GM12878 (cell line): ENCODE measurements at regions not wholly inside any gene's neighbourhood (a gene's known extent, or its start where the extent isn't known, plus 50 kb on each side); places are given as distances from the start of the nearest gene placed in this dataset.

Experiments
- ATAC-seq: fragments of 200-7000 bp; cut with Tn5 transposase; 3 replicates; pipeline ENCODE4 v1.9.1; 2020; ENCODE audit warnings: mild to moderate bottlenecking, moderate library complexity
- BruUV-seq: library from RNA; stranded (reverse); fragments of 400-500 nt; replicated peaks from 2 replicates; lab custom pipeline; 2021; lab: Mats Ljungman, UMichigan
- CTCF ChIA-PET: fragments of 300-600 bp; sonication (Branson Sonifier 250); formaldehyde crosslinking; extraction: SDS; loops from one replicate; lab custom pipeline; 2021; ENCODE audit warnings: inconsistent platforms; lab: Yijun Ruan, JAX
- POLR2A ChIA-PET: fragments of 350-600 bp; formaldehyde crosslinking; extraction: SDS; loops from one replicate; lab custom pipeline; 2021; ENCODE audit warnings: inconsistent platforms; lab: Charles Lee
- RAD21 ChIA-PET: fragments of 300-600 bp; sonication (Branson Sonifier 250); formaldehyde crosslinking; loops from one replicate; lab custom pipeline; 2023; ENCODE audit warnings: antibody characterized with exemption; ENCODE audit not compliant: unreplicated experiment; lab: Charles Lee
- SMC1A ChIA-PET: fragments of 300-600 bp; sonication (Branson Sonifier 250); formaldehyde crosslinking; loops from one replicate; lab custom pipeline; 2023; ENCODE audit not compliant: unreplicated experiment, uncharacterized antibody; lab: Charles Lee
- DNase-seq: peaks from one replicate; pipeline ENCODE4 v3.0.0-alpha.2; 2011; ENCODE audit warnings: low read depth, low spot score
- FAIRE-seq: peaks from 3 replicates; lab custom pipeline; 2011; peaks lifted over from hg19 to GRCh38; lab: Jason Lieb, UNC
- H2AFZ ChIP-seq: 2 replicates; pipeline ENCODE4 v1.6.0; 2011; ENCODE audit warnings: low read depth, low read length, control low read depth; ENCODE audit not compliant: control insufficient read depth
- H3K27ac ChIP-seq: 2 replicates; pipeline ENCODE4 v1.5.1; 2011; ENCODE audit warnings: control low read depth; ENCODE audit not compliant: control insufficient read depth, insufficient read depth
- H3K27me3 ChIP-seq, 2 experiments: replicated peaks in 1 of 2; 2 replicates each; pipeline versions ENCODE4 v1.6.0 to v1.6.1; 2011; ENCODE audit warnings: low read length in 1 of 2; ENCODE audit not compliant: control insufficient read depth in 2 of 2, insufficient read depth in 2 of 2
- H3K36me3 ChIP-seq, 2 experiments: 2 replicates each; pipeline ENCODE4 v1.5.1; 2011; ENCODE audit warnings: low read length in 1 of 2; ENCODE audit not compliant: control insufficient read depth in 2 of 2, insufficient read depth in 2 of 2
- H3K4me1 ChIP-seq: 2 replicates; pipeline ENCODE4 v1.6.1; 2011; ENCODE audit warnings: mild to moderate bottlenecking, low read length, moderate library complexity, mixed read lengths; ENCODE audit not compliant: control insufficient read depth, insufficient read depth
- H3K4me2 ChIP-seq: 2 replicates; pipeline ENCODE4 v1.6.0; 2011; ENCODE audit warnings: control low read depth; ENCODE audit not compliant: control insufficient read depth, insufficient read depth
- H3K4me3 ChIP-seq: fragments of 200-600 bp; sonication (generic); 2 replicates; pipeline ENCODE4 v1.5.1; 2016
- H3K79me2 ChIP-seq: 2 replicates; pipeline ENCODE4 v1.6.0; 2011; ENCODE audit warnings: low read length; ENCODE audit not compliant: control insufficient read depth, insufficient read depth
- H3K9ac ChIP-seq: 2 replicates; pipeline ENCODE4 v1.8.0; 2011; ENCODE audit warnings: low read length, control low read depth, mixed read lengths; ENCODE audit not compliant: control insufficient read depth, insufficient read depth
- H3K9me3 ChIP-seq: replicated peaks from 3 replicates; pipeline ENCODE4 v1.5.1; 2011; ENCODE audit warnings: mild to moderate bottlenecking, low read length; ENCODE audit not compliant: control insufficient read depth, insufficient read depth
- H4K20me1 ChIP-seq: 2 replicates; pipeline ENCODE4 v1.6.0; 2011; ENCODE audit not compliant: control insufficient read depth, insufficient read depth
- ASH2L ChIP-seq: fragments of 300-600, 200-600 bp; sonication (generic); IDR thresholded peaks from 2 replicates; pipeline ENCODE4 v1.6.1; 2017; ENCODE audit warnings: low read depth, mild to moderate bottlenecking, borderline replicate concordance
- BMI1 ChIP-seq: fragments of 450-650 bp; IDR thresholded peaks from 2 replicates; pipeline ENCODE4 v1.6.1; 2016; ENCODE audit warnings: mild to moderate bottlenecking, moderate library complexity, borderline replicate concordance
- CHD4 ChIP-seq: fragments of 200-600 bp; sonication (generic); IDR thresholded peaks from 2 replicates; pipeline ENCODE4 v1.6.1; 2016; ENCODE audit warnings: mild to moderate bottlenecking
- EP300 ChIP-seq, 2 experiments: fragments of 150-350 bp in 1 of 2; IDR thresholded peaks; 2 replicates each; pipeline ENCODE4 v1.6.1; 2011 to 2012; ENCODE audit warnings: low read depth in 2 of 2, low read length in 2 of 2, borderline replicate concordance in 1 of 2, improper control_type of control experiment in 1 of 2, inconsistent platforms in 1 of 2; ENCODE audit not compliant: control insufficient read depth in 1 of 2
- LARP7 ChIP-seq: fragments of 450-650 bp; IDR thresholded peaks from 2 replicates; pipeline ENCODE4 v1.6.1; 2017; ENCODE audit warnings: mild to moderate bottlenecking
- MEF2A ChIP-seq: IDR thresholded peaks from 2 replicates; pipeline ENCODE4 v1.6.1; 2011; ENCODE audit warnings: low read depth, mild to moderate bottlenecking, low read length, moderate library complexity; ENCODE audit not compliant: insufficient read depth
- NR2C2 ChIP-seq: IDR thresholded peaks from 2 replicates; pipeline ENCODE4 v1.6.1; 2011; ENCODE audit warnings: borderline replicate concordance, low read depth; ENCODE audit not compliant: control insufficient read depth, insufficient read length
- TAF1 ChIP-seq: IDR thresholded peaks from 2 replicates; pipeline ENCODE4 v1.6.1; 2011; ENCODE audit warnings: mild to moderate bottlenecking, low read depth, low read length, borderline replicate concordance
- ZNF274 ChIP-seq: IDR thresholded peaks from one replicate; pipeline ENCODE4 v1.8.0; 2011; ENCODE audit not compliant: insufficient read length, insufficient read depth
- in situ Hi-C: fragments of 300-500 bp; cut with MboI; formaldehyde crosslinking; loops from 9 replicates; pipeline ENCODE4 v1.14.3; 2018; ENCODE audit warnings: mixed read lengths
- intact Hi-C: fragments of 100-400 bp; cut with micrococcal nuclease; formaldehyde crosslinking; loops from one replicate; pipeline ENCODE4 v1.14.2; 2022; ENCODE audit not compliant: unreplicated experiment
- TF ChIP-seq, protein P1 (sequence below): fragments of 450-650 bp; IDR thresholded peaks from 2 replicates; pipeline ENCODE4 v1.6.1; 2017; ENCODE audit warnings: mild to moderate bottlenecking, low read depth, inconsistent platforms; ENCODE audit not compliant: poor library complexity, severe bottlenecking
- TF ChIP-seq, protein P2 (sequence below): IDR thresholded peaks from 2 replicates; pipeline ENCODE4 v1.6.1; 2011; ENCODE audit warnings: borderline replicate concordance, low read depth, mild to moderate bottlenecking, moderate library complexity, mixed read lengths, low read length; ENCODE audit not compliant: insufficient read depth; ENCODE audit errors: extremely low read length

DNA sequence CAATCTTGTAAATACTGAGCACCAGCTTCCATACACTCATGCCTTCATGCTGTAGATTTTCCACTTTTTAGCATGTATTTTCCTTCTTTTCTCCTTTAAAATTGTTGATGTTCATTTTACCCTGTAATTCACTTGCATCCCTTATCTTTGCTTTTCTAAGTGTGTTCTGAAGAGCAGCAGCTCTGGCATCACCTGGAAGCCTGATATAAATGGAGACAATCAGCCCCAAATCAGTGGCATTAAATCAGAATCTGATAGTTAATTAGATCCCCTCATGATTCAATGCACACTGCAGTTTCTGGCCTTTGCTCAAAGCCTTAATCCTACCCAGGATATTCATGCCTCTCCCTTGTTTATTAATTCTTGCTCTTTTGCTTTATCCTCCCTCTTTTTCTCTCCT, 942.4 kb downstream of the XPNPEP1 start:
- in situ Hi-C loops (no loop called here), intact Hi-C loops (no loop called here)
- no peak for ATAC-seq
- H4K20me1 ChIP-seq: no peaks in the 10 kb centered on the region
- H3K4me3 ChIP-seq: no peak overlapping the region
- H3K9ac ChIP-seq: no peak overlapping the region
- no peak for DNase-seq
- no peak for FAIRE-seq
- H2AFZ ChIP-seq: no peak overlapping the region
- ChIA-PET RAD21 (no interaction called here), SMC1A (no interaction called here)
- H3K79me2 ChIP-seq: no peaks in the 10 kb centered on the region
- H3K36me3 ChIP-seq: no peaks in the 10 kb centered on the region
- no peaks in the 10 kb centered on the region; a peak in 1 of 4 replicates for H3K27me3 ChIP-seq
- no peak overlapping the region for H3K4me2 ChIP-seq
- H3K4me1 ChIP-seq: no peaks in the 10 kb centered on the region
- no peak overlapping the region for H3K27ac ChIP-seq
- BruUV-seq: no TSS peak
- TF ChIP-seq NR2C2 (no peak), ZNF274 (no peak), MEF2A (no peak), EP300 (IDR thresholded peaks at IDR 0.05; ENCODE audit: borderline replicate concordance in 1 of 2, control insufficient read depth in 1 of 2, low read depth in 2 of 2, low read length in 2 of 2) (no peak), BMI1 (no peak), ASH2L (no peak), CHD4 (no peak), TAF1 (no peak), LARP7 (no peak)
- TF ChIP-seq, protein P1, sequence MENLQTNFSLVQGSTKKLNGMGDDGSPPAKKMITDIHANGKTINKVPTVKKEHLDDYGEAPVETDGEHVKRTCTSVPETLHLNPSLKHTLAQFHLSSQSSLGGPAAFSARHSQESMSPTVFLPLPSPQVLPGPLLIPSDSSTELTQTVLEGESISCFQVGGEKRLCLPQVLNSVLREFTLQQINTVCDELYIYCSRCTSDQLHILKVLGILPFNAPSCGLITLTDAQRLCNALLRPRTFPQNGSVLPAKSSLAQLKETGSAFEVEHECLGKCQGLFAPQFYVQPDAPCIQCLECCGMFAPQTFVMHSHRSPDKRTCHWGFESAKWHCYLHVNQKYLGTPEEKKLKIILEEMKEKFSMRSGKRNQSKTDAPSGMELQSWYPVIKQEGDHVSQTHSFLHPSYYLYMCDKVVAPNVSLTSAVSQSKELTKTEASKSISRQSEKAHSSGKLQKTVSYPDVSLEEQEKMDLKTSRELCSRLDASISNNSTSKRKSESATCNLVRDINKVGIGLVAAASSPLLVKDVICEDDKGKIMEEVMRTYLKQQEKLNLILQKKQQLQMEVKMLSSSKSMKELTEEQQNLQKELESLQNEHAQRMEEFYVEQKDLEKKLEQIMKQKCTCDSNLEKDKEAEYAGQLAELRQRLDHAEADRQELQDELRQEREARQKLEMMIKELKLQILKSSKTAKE: no peak
- TF ChIP-seq, protein P2, sequence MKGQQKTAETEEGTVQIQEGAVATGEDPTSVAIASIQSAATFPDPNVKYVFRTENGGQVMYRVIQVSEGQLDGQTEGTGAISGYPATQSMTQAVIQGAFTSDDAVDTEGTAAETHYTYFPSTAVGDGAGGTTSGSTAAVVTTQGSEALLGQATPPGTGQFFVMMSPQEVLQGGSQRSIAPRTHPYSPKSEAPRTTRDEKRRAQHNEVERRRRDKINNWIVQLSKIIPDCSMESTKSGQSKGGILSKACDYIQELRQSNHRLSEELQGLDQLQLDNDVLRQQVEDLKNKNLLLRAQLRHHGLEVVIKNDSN: no peak
- TF ChIP-seq, all 136 proteins: peak for 0
- POLR2A ChIA-PET: no interaction called here
- no peaks in the 10 kb centered on the region for H3K9me3 ChIP-seq
- CTCF ChIA-PET: no interaction called here
